ENCODE measurements at regions not wholly inside any gene's neighbourhood (a gene's known extent, or its start where the extent isn't known, plus 50 kb on each side); places are given as distances from the start of the nearest gene placed in this dataset.

DNA sequence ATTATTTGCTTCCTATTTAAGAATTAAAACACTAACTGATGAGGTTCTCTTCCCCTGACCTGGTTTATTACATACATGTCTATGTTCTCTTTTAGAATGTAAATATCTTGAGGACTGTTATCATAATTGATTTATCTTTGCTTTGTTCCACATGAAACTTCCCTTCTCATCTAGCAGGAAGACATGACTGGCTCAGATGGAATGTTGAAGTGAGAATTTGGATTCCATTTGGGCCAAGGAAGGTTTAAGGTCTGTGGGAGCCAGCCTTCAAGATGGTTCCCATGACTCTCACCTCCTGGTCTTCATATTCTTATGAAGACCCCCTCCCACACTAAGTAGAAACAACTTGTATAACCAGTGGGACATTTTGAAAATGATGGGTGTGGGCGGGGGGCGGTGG lies 222.2 kb upstream of the GADL1 start:
- DNase-seq, result no peak
- H3K27me3 Mint-ChIP-seq, result no peaks in the 10 kb centered on the region
- peaks cover 10% of the 10 kb centered on the region for H3K9me3 Mint-ChIP-seq
- POLR2A ChIA-PET, result no interaction called here
- no peak overlapping the region for H3K4me3 Mint-ChIP-seq
- H3K27ac Mint-ChIP-seq, result no peak overlapping the region
- CTCF ChIA-PET, result interaction anchor here (1.2 kb wide), 1 partner anchor 22 kb away, joined by 3 read pairs; no protein-coding TSS in a partner anchor
- H3K4me1 Mint-ChIP-seq, result no peaks in the 10 kb centered on the region
- no peaks in the 10 kb centered on the region for H3K36me3 Mint-ChIP-seq (ENCODE audit: low read depth)

DNA sequence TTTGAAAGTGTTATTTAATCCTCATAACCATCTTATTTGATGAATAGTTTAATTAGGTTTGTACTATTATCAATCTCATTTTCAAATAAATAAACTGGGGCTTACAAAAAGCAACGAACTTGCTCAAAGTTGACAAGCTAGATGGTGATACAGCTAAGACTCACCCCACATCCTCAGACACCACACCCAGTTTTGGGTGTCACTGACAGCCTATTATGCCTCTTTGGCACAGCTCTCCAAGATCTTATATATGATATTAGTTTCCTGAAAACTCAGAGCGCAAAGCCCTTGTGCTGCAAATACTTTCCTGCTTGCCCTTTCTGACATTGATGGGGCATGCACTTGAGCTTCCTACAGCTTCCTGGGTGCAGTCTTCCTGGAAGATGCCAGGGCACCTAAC lies 223.4 kb upstream of the GADL1 start:
- Mint-ChIP-seq H3K9me3 (peaks cover 12% of the 10 kb centered on the region), H3K27ac (no peak overlapping the region), H3K27me3 (no peaks in the 10 kb centered on the region), H3K4me3 (no peak overlapping the region), H3K4me1 (no peaks in the 10 kb centered on the region), H3K36me3 (ENCODE audit: low read depth) (no peaks in the 10 kb centered on the region)
- DNase-seq, result no peak
- POLR2A ChIA-PET, result no interaction called here
- CTCF ChIA-PET, result interaction anchor here (1.2 to 1.6 kb wide), 2 partner anchors 9 to 19 kb away, joined by 3 read pairs; no protein-coding TSS in a partner anchor

DNA sequence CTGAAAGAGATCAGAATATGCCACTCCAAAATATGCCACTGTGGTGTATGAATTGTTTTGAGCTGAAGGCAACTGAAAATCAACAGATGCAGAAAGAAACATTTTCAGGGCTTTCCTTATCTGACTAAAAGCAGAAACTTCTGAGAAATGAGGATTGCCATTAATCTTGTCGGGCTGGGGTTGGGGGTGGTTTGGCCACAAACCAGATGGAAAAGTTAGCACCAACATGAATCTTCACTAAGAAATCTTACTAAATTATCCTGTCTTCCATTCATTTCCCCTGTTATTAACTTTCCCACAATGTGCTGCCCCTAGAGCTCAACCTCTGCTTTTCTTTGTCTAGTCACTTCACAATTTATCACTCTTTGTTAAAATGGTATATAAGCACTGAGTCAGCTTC lies 229.9 kb upstream of the GADL1 start:
- Mint-ChIP-seq H3K4me1 (no peaks in the 10 kb centered on the region), H3K27ac (no peak overlapping the region), H3K36me3 (ENCODE audit: low read depth) (peaks cover 3% of the 10 kb centered on the region), H3K9me3 (peaks cover 23% of the 10 kb centered on the region), H3K27me3 (no peaks in the 10 kb centered on the region), H3K4me3 (no peak overlapping the region)
- DNase-seq, result no peak
- POLR2A ChIA-PET, result no interaction called here
- CTCF ChIA-PET, result no interaction called here

DNA sequence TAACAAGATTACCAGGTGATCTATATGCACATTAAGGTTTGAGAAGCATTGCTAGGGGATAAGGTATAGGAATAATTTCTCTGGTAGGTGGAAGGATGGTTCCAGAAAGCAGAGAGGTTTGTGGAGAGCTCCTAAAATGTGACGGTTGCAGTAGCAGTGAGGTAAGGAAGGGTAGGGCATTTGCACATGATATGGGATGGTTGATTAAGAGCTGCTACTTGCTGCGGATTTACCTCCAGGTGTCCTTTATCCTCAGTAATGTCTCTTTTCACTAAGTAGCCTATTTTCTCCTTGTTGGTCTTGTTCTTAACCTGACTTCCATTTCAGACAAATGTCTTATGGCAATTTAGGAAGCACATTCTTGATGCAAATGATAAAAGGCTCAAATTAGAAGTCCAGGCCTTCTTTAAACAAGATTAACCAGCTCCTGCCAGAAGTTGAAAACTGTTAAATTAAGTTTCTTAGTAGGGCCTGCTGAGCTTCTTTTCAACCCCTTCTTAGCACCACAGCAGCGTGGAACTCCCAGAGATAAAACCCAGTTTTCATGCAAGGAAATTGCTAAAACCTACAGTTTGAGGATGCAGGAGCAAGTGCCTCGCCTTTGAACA lies 231.1 kb upstream of the GADL1 start:
- Mint-ChIP-seq H3K9me3 (peaks cover 22% of the 10 kb centered on the region), H3K4me3 (no peak overlapping the region), H3K27me3 (no peaks in the 10 kb centered on the region), H3K36me3 (ENCODE audit: low read depth) (peaks cover 3% of the 10 kb centered on the region), H3K4me1 (no peaks in the 10 kb centered on the region), H3K27ac (no peak overlapping the region)
- ChIA-PET CTCF (interaction anchor here (0.7 to 1.1 kb wide), 3 partner anchors 8 to 880 kb away, joined by 3 to 7 read pairs (median 4); no protein-coding TSS in a partner anchor), POLR2A (no interaction called here)
- DNase-seq, result no peak

DNA sequence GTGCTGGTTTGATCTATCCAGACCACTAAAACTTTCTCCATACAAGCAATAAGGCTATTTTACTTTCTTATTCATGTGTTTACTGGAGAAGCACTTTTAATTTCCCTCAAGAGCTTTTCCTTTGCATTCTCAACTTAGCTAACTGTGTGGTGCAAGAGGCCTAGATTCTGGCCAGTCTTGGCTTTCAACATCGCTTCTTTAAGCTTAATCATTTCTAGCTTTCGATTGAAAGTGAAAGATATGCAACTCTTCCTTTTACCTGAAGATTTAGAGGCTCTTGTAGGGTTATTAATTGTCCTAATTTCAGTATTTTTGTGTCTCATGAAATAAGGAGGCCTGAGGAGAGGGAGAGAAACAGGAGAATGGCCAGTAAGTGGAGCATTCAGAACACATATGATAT lies 234.8 kb upstream of the GADL1 start:
- CTCF ChIA-PET, result no interaction called here
- peaks cover 3% of the 10 kb centered on the region for H3K36me3 Mint-ChIP-seq (ENCODE audit: low read depth)
- peaks cover 14% of the 10 kb centered on the region for H3K9me3 Mint-ChIP-seq
- peaks cover 3% of the 10 kb centered on the region for H3K4me1 Mint-ChIP-seq
- H3K27ac Mint-ChIP-seq, result no peak overlapping the region
- H3K27me3 Mint-ChIP-seq, result no peaks in the 10 kb centered on the region
- POLR2A ChIA-PET, result no interaction called here
- DNase-seq, result no peak
- H3K4me3 Mint-ChIP-seq, result no peak overlapping the region

DNA sequence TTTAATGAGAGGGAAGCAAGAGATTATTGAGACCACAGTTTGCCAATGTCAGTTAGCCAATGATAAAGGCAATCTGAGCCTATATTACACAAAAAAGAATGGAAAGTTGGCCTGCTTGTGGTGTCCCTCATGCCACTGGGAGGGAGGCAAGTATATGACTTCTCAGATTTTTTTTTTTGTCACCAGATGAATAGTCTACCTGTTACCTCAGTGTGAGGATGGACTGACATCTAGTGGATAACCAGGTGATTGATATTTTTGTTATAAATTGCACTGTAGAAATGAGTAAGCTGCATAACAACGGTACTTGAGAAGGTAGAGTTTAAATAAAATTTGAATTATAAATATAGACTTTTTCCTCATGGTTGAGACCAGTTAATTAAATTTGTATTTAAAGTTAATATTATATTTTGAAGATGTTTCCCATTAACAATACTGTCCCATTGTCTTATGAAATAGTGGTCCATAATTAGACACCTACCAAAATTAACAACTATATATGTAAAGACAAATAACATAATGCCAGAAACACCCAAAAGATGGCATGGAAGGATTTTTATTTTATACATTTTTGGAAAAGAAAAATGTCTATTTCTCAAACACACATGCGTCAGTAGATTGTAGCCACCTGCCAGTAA lies 237.8 kb upstream of the GADL1 start:
- Mint-ChIP-seq H3K27ac (no peak overlapping the region), H3K9me3 (peaks cover 2% of the 10 kb centered on the region), H3K4me1 (peaks cover 3% of the 10 kb centered on the region), H3K27me3 (no peaks in the 10 kb centered on the region), H3K36me3 (ENCODE audit: low read depth) (no peaks in the 10 kb centered on the region), H3K4me3 (no peak overlapping the region)
- no peak for DNase-seq
- ChIA-PET CTCF (interaction anchor here (0.6 to 0.7 kb wide), 2 partner anchors 369 to 1095 kb away, joined by 3 read pairs; no protein-coding TSS in a partner anchor), POLR2A (no interaction called here)

DNA sequence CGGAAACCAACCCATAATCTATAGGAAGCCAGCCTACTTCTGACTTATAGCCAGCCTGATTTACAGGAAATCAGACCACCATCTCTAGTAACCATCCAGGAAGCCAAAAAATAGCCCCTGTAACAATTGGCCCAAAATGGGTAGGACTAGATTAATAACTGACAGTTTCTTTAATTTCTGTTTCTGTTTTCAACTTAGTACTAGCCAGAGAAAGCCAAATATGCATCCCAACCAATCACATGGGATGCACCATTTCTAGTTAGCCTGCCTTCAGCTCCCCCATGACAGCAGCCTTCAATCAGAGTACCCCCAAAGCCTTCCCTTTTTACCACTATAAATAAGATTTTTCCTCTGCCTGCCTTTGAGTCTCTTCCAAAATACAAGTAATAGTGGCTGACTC lies 239.1 kb upstream of the GADL1 start:
- H3K4me3 Mint-ChIP-seq, result no peak overlapping the region
- H3K9me3 Mint-ChIP-seq, result peaks cover 2% of the 10 kb centered on the region
- CTCF ChIA-PET, result interaction anchor here (1.1 kb wide), 1 partner anchor 8 kb away, joined by 3 read pairs; no protein-coding TSS in a partner anchor
- no peaks in the 10 kb centered on the region for H3K36me3 Mint-ChIP-seq (ENCODE audit: low read depth)
- DNase-seq, result no peak
- H3K27ac Mint-ChIP-seq, result no peak overlapping the region
- POLR2A ChIA-PET, result no interaction called here
- H3K4me1 Mint-ChIP-seq, result peaks cover 3% of the 10 kb centered on the region
- H3K27me3 Mint-ChIP-seq, result no peaks in the 10 kb centered on the region

DNA sequence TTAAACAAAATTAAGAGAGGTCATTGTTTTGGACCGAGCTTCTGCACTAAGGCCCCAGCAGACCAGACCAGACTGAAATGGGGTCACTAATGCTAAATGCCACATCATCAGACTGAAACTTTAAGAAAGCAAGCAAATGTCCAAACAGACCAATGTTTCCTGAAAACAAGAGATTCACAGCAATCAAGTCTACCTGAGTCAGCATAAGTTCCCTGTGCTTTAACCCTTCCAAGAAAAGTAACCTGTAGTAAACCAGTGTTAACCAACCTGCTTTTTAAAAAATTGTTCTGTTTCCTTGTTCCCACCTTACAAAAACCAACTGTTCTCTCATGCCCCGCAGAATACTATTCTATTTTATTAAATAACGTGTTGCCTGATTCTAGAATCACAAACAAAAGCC lies 241.1 kb upstream of the GADL1 start:
- Mint-ChIP-seq H3K9me3 (peaks cover 2% of the 10 kb centered on the region), H3K36me3 (ENCODE audit: low read depth) (no peaks in the 10 kb centered on the region), H3K27me3 (no peaks in the 10 kb centered on the region), H3K4me3 (no peak overlapping the region), H3K4me1 (peaks cover 3% of the 10 kb centered on the region), H3K27ac (no peak overlapping the region)
- ChIA-PET POLR2A (no interaction called here), CTCF (interaction anchor here (1.3 kb wide), 1 partner anchor 22 kb away, joined by 3 read pairs; no protein-coding TSS in a partner anchor)
- DNase-seq, result no peak

DNA sequence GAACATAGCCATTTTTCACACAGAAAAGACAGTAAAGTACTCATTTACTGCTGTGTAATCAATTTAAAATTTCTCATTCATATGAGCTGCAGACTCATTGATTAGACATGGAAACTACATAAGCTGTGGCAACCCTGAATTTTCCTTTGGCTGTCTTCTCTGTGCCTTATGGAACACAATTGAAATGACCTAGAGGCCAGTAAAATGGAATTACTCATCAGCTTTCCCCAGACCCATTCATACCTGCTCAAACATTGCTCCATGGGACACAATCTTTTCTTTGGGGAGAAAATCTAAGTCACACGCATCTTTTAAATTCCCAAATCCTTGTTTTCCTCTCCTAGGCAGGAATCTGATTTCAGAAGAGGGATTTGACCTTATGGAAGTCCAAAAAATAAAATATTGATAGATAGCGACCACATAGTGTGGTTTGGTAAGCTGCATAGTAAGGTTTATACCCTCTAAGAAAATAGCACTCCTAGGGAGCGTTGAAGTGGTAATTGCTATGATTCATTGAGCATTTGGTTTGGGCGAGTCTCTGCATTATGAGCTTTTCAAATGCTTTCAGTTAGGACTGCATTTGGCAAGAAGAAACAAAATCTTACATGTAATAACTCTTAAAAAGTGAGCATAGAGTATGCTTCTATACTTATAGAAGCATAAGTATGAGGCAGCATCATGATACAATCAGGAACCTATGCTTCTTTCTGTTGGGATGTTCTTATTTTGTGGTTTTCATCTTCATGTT lies 243.4 kb upstream of the GADL1 start:
- H3K4me3 Mint-ChIP-seq, result no peak overlapping the region
- POLR2A ChIA-PET, result no interaction called here
- CTCF ChIA-PET, result interaction anchor here (0.6 kb wide), 3 partner anchors 48 to 648 kb away, joined by 3 read pairs; no protein-coding TSS in a partner anchor

DNA sequence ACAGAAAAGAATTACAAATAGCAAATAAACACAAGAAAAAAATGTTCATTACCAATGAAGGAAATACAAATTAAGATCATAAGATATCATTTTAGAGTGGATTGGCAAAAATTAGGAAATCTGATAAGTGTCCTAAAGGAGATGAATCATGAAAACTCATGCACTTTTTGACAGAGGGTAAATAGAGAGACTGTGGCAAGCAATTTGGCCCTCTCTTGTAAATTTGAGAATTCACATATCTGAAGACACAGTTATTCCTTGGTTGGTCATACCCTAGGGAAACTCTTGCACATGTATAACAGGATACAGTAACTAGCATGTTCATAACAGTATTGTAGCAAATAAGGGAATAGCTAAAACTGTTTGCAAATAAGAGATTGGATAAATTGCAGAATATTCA lies 246.0 kb upstream of the GADL1 start:
- ChIA-PET POLR2A (no interaction called here), CTCF (no interaction called here)
- Mint-ChIP-seq H3K4me3 (no peak overlapping the region), H3K9me3 (peaks cover 5% of the 10 kb centered on the region), H3K27me3 (no peaks in the 10 kb centered on the region), H3K4me1 (no peaks in the 10 kb centered on the region), H3K27ac (no peak overlapping the region), H3K36me3 (ENCODE audit: low read depth) (no peaks in the 10 kb centered on the region)
- DNase-seq, result no peak

More for the DNA sequence above, 243.4 kb upstream of the GADL1 start:
- Mint-ChIP-seq H3K4me1 (peaks cover 3% of the 10 kb centered on the region), H3K9me3 (peaks cover 2% of the 10 kb centered on the region), H3K36me3 (ENCODE audit: low read depth) (no peaks in the 10 kb centered on the region), H3K27ac (no peak overlapping the region), H3K27me3 (no peaks in the 10 kb centered on the region)
- no peak for DNase-seq

DNA sequence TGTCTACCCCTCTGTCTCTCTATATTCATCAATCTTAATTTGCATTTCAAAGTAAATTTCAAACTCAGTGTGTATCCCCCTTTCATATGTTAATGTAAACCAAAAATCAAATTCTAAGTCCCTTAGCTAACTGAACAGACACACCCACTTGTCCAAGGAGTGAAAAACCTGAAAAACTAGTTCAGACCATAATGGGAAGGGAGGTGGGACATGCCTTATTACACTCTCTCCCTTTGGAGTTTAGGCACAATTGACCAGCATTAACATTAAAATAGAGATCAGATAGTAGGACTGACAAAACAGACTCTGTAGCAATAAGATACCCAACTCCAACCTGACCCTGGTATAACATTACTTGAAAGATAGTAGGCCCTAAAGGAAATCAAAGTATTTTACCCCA lies 247.7 kb upstream of the GADL1 start:
- ChIA-PET POLR2A (no interaction called here), CTCF (no interaction called here)
- Mint-ChIP-seq H3K4me1 (no peaks in the 10 kb centered on the region), H3K4me3 (no peak overlapping the region), H3K27me3 (no peaks in the 10 kb centered on the region), H3K27ac (no peak overlapping the region), H3K9me3 (peaks cover 14% of the 10 kb centered on the region), H3K36me3 (ENCODE audit: low read depth) (no peaks in the 10 kb centered on the region)
- DNase-seq, result no peak

DNA sequence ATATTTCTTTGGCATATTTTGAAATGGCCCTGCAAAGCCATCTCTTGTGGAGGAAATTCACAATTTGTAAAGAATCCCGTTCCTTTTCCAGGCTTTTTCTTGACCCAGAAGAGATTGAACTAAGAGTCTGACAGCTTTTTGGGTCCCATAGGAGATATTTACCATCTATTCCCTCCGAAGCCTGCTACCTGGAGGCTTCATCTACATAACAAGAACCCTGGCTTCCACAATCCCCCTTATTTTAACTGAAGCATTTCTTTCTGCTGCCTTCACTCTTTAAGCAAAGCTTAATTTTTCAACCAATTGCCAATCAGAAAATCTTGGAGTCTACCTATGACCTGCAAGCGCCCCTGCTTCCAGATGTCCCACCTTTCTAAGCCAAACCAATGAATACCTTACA lies 248.1 kb upstream of the GADL1 start:
- Mint-ChIP-seq H3K36me3 (ENCODE audit: low read depth) (no peaks in the 10 kb centered on the region), H3K9me3 (peaks cover 17% of the 10 kb centered on the region), H3K4me1 (no peaks in the 10 kb centered on the region), H3K4me3 (no peak overlapping the region), H3K27ac (no peak overlapping the region), H3K27me3 (no peaks in the 10 kb centered on the region)
- no peak for DNase-seq
- ChIA-PET POLR2A (no interaction called here), CTCF (no interaction called here)

DNA sequence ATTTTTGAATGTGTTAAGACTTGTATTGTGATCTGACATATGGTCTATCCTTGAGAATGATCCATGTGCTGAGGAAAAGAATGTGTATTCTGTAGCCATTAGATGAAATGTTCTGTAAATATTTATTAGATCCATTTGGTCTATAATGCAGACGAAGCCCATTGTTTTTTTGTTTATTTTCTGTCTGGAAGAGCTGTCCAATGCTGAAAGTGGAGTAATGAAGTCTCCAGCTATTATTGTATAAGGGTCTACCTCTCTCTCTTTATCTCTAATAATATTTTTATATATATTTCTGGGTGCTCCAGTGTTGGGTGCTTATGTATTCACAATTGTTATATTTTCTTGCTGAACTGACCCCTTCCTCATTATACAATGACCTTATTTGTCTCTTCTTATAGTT lies 250.6 kb upstream of the GADL1 start:
- CTCF ChIA-PET, result no interaction called here
- H3K4me1 Mint-ChIP-seq, result no peaks in the 10 kb centered on the region
- POLR2A ChIA-PET, result no interaction called here
- no peak overlapping the region for H3K4me3 Mint-ChIP-seq
- DNase-seq, result no peak
- peaks cover 29% of the 10 kb centered on the region for H3K9me3 Mint-ChIP-seq
- H3K27ac Mint-ChIP-seq, result no peak overlapping the region
- peaks cover 6% of the 10 kb centered on the region for H3K36me3 Mint-ChIP-seq (ENCODE audit: low read depth)
- H3K27me3 Mint-ChIP-seq, result no peaks in the 10 kb centered on the region

Measured in activated CD4-positive, alpha-beta T cell treated with anti-CD3 and anti-CD28 coated beads, Interleukin-2, amount 10 ng/mL, durations not matched to agents 7 days and 5 days (primary cell).